Retinal pigment epithelial cell (primary cell): ENCODE measurements at regions not wholly inside any gene's neighbourhood (a gene's known extent, or its start where the extent isn't known, plus 50 kb on each side); places are given as distances from the start of the nearest gene placed in this dataset.
"Not testable (repeated sequence)": the region's sequence is repeated elsewhere in the genome, so short reads cannot be mapped to it uniquely, and the experiment has no call there.

Source experiments
- DNase-seq: peaks from one replicate; pipeline ENCODE4 v3.0.0-alpha.2; 2010; ENCODE audit warnings: low read depth
- H3K4me3 ChIP-seq: 2 replicates; pipeline ENCODE4 v1.5.1; 2011; ENCODE audit warnings: mild to moderate bottlenecking, low read length, control low read depth, moderate library complexity
- CTCF ChIP-seq: conservative IDR thresholded peaks from 2 replicates; pipeline ENCODE4 v1.5.1; 2011; ENCODE audit warnings: low read depth, low read length, control low read depth, inconsistent platforms

- not testable (repeated sequence) for DNase-seq, H3K4me3 ChIP-seq
Observed at GRCh38 chr12:76292891-76293290, 55.3 kb downstream of the BBS10 start.

GRCh38 chr12:76292305-76292704 is 55.9 kb downstream of the BBS10 start:
- not testable (repeated sequence) for DNase-seq, H3K4me3 ChIP-seq

GRCh38 chr12:76290963-76291859 is 57.0 kb downstream of the BBS10 start:
- DNase-seq, result no peak
- H3K4me3 ChIP-seq, result no peak overlapping the region
- no peak for TF ChIP-seq CTCF

- H3K4me3 ChIP-seq, result no peak overlapping the region
- DNase-seq, result no peak
- no peak for TF ChIP-seq CTCF
Observed at GRCh38 chr12:76288218-76288617, 60.0 kb downstream of the BBS10 start.

- DNase-seq, result no peak
- no peak overlapping the region for H3K4me3 ChIP-seq
- no peak for TF ChIP-seq CTCF
Observed at GRCh38 chr12:76284816-76285750, 63.1 kb downstream of the BBS10 start.

- H3K4me3 ChIP-seq, result no peak overlapping the region
- no peak for TF ChIP-seq CTCF
- no peak for DNase-seq
Observed at GRCh38 chr12:76282744-76283143, 65.5 kb downstream of the BBS10 start.

- no peak for TF ChIP-seq CTCF
- no peak overlapping the region for H3K4me3 ChIP-seq
- DNase-seq, result no peak
Observed at GRCh38 chr12:76277480-76277879, 70.7 kb downstream of the BBS10 start.
